Thoracic aorta (tissue), 2 donors: ENCODE measurements at regions not wholly inside any gene's neighbourhood (a gene's known extent, or its start where the extent isn't known, plus 50 kb on each side); places are given as distances from the start of the nearest gene placed in this dataset.

Experiments used
- ATAC-seq: fragments of 150-250 bp; one replicate; pipeline ENCODE4 v1.8.0; 2017; ENCODE audit warnings: low read depth; ENCODE audit not compliant: insufficient number of reproducible peaks, low FRiP score
- DNase-seq: peaks from one replicate; pipeline ENCODE4 v3.0.0-alpha.2; 2020; ENCODE audit warnings: low spot score
- H3K27ac ChIP-seq, 2 donors: fragments of 200-600 bp; sonication (generic); 1 replicate in 1 of 2; 2 replicates in 1 of 2; pipeline ENCODE4 v1.5.1; 2016; ENCODE audit warnings: mild to moderate bottlenecking in 2 of 2, moderate library complexity in 2 of 2
- H3K27me3 ChIP-seq: fragments of 200-600 bp; sonication (generic); replicated peaks from 2 replicates; pipeline ENCODE4 v1.6.0; 2016; ENCODE audit warnings: mild to moderate bottlenecking; ENCODE audit not compliant: insufficient read depth
- H3K36me3 ChIP-seq: fragments of 200-600 bp; sonication (generic); one replicate; pipeline ENCODE4 v1.5.1; 2016
- H3K4me1 ChIP-seq, 2 donors: fragments of 200-600 bp; sonication (generic); 1 replicate in 1 of 2; 2 replicates in 1 of 2; pipeline versions ENCODE4 v1.5.1 to v1.6.0; 2016; ENCODE audit warnings: low read depth in 2 of 2, mild to moderate bottlenecking in 1 of 2; ENCODE audit not compliant: control insufficient read depth in 1 of 2
- H3K4me3 ChIP-seq: fragments of 200-600 bp; sonication (generic); 2 replicates; pipeline ENCODE4 v1.5.1; 2016; ENCODE audit warnings: mild to moderate bottlenecking
- H3K9me3 ChIP-seq: fragments of 200-600 bp; sonication (generic); 2 replicates; pipeline ENCODE4 v1.5.1; 2016
- TF ChIP-seq, protein P1 (sequence below): fragments of 200-600 bp; sonication (generic); IDR thresholded peaks from one replicate; pipeline ENCODE4 v1.5.1; 2019; ENCODE audit warnings: antibody characterized with exemption

GRCh38 chr2:67974559-67975430 is 88.0 kb downstream of the C1D start:
- H3K27ac ChIP-seq: peak overlapping the region; percentile 55 to 59
- no peaks in the 10 kb centered on the region for H3K36me3 ChIP-seq
- peaks cover 5 to 18% of the 10 kb centered on the region in 2 donors for H3K4me1 ChIP-seq
- no peaks in the 10 kb centered on the region for H3K9me3 ChIP-seq
- DNase-seq: no peak
- TF ChIP-seq, protein P1, sequence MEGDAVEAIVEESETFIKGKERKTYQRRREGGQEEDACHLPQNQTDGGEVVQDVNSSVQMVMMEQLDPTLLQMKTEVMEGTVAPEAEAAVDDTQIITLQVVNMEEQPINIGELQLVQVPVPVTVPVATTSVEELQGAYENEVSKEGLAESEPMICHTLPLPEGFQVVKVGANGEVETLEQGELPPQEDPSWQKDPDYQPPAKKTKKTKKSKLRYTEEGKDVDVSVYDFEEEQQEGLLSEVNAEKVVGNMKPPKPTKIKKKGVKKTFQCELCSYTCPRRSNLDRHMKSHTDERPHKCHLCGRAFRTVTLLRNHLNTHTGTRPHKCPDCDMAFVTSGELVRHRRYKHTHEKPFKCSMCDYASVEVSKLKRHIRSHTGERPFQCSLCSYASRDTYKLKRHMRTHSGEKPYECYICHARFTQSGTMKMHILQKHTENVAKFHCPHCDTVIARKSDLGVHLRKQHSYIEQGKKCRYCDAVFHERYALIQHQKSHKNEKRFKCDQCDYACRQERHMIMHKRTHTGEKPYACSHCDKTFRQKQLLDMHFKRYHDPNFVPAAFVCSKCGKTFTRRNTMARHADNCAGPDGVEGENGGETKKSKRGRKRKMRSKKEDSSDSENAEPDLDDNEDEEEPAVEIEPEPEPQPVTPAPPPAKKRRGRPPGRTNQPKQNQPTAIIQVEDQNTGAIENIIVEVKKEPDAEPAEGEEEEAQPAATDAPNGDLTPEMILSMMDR: no peak
- H3K4me3 ChIP-seq: peak overlapping the region; percentile 47
- peak; percentile 43 for ATAC-seq
- H3K27me3 ChIP-seq: no peaks in the 10 kb centered on the region

DNA sequence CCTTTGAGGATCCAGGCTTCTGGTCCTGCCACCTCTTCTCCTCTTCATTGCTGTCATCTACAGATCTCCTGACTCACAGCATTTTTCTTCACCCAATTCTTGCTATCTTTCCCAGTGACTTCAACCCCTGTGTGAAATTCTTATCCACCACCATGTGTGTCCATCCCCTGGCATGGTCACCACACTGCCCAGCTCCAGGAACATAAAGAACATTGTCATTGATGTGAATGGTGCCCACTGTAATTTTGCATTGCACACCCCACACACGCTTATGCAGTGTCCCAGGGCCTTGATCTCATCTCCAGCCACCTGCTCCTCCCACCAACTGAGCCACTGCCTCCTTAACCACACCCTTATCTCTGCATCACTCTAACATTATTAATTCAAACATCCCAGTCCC is 85.3 kb downstream of the C1D start:
- Histone ChIP-seq H3K27me3 (no peaks in the 10 kb centered on the region), H3K4me1 (peaks cover 5 to 18% of the 10 kb centered on the region in 2 donors), H3K27ac (no peak overlapping the region), H3K4me3 (no peak overlapping the region), H3K9me3 (peaks cover 6% of the 10 kb centered on the region), H3K36me3 (no peaks in the 10 kb centered on the region)
- ATAC-seq: no peak
- no peak for DNase-seq
- TF ChIP-seq, protein P1: no peak

GRCh38 chr2:67982956-67983355 is 79.8 kb downstream of the C1D start:
- Histone ChIP-seq H3K27ac (no peak overlapping the region), H3K36me3 (no peaks in the 10 kb centered on the region), H3K4me3 (no peak overlapping the region), H3K27me3 (no peaks in the 10 kb centered on the region), H3K9me3 (peaks cover 6% of the 10 kb centered on the region), H3K4me1 (no peaks in the 10 kb centered on the region)
- TF ChIP-seq, protein P1: no peak
- no peak for DNase-seq
- no peak for ATAC-seq

- H3K4me3 ChIP-seq: no peak overlapping the region
- no peaks in the 10 kb centered on the region for H3K4me1 ChIP-seq
- no peak overlapping the region for H3K27ac ChIP-seq
- DNase-seq (no peak), ATAC-seq (no peak)
- TF ChIP-seq, protein P1: no peak
- peaks cover 6% of the 10 kb centered on the region for H3K9me3 ChIP-seq
- H3K36me3 ChIP-seq: no peaks in the 10 kb centered on the region
- no peaks in the 10 kb centered on the region for H3K27me3 ChIP-seq
Observed at GRCh38 chr2:67984600-67984999, 78.2 kb downstream of the C1D start.

- Histone ChIP-seq H3K27ac (no peak overlapping the region), H3K27me3 (no peaks in the 10 kb centered on the region), H3K4me1 (no peaks in the 10 kb centered on the region), H3K4me3 (no peak overlapping the region), H3K9me3 (peaks cover 2% of the 10 kb centered on the region), H3K36me3 (no peaks in the 10 kb centered on the region)
- DNase-seq (no peak), ATAC-seq (no peak)
- TF ChIP-seq, protein P1: no peak
Observed at GRCh38 chr2:67985586-67985985, 77.2 kb downstream of the C1D start.
